ENCODE measurements at regions not wholly inside any gene's neighbourhood (a gene's known extent, or its start where the extent isn't known, plus 50 kb on each side); places are given as distances from the start of the nearest gene placed in this dataset.

DNA sequence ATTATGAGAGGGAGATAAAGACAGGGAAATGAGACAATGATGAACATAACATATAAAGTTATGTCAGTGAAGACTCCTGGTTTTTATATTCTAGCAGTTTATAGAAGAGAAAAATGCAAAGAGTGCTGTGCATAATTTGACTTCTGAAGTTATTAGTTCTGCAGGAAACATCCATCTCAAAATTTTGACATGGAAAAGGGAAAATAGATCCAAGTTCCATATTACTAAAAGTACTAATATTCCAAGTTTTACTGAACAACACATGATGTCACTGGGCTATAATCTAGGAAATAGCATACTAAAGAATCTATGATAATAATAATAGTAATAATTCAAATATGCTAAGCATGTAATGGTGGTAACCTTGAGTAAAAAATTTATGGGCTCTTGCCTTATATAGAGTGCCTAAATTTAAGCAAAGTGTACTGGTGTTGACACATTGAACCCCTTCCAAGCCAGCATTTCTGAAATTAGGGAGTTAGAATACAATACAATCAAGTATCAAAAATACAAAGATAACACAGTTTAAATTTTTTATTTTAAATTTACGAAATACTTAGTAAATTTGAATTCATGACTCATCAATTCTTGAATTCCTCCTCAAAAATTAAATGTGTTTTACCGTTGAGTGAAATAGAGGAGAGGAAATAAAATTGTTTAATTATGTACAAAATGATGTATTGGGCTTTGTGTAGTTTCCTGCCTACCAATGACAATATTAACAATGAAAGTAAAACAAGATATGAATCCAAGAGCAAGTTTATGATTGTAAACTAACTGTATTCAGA is 102.8 kb upstream of the KCND2 start:
- intact Hi-C loops (cut with DNase I; ENCODE audit: low total_unique reads) = loop anchor here (5.0 kb wide), 1 partner anchor 118 kb away; no protein-coding TSS in a partner anchor
- no peak for ATAC-seq

DNA sequence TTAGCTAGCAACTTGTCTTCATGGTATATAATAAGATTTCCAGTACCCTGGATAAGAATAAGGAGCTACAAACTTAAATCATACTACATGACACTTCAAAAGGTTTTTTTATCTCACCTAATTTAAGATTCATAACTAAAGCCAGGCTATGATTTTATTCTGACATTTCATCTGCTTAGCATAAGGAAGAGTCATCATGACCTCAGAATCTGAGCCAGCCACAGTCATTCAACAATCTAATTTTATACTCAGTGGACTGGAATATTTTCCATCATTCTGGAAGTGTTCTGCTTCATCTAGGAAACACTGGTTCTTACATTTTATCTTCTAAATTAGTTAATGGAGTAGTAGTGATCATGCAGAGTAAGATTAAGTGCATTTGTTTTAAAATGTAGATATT is 102.1 kb upstream of the KCND2 start:
- ATAC-seq (peak; percentile 49 to 56), DNase-seq (no peak)
- Histone ChIP-seq H3K9me3 (no peaks in the 10 kb centered on the region), H3K27ac (peak overlapping the region in 3 of 4 donors; percentile 9 to 54 (median 30)), H3K36me3 (no peaks in the 10 kb centered on the region), H3K27me3 (no peaks in the 10 kb centered on the region), H3K4me3 (no peak overlapping the region), H3K4me1 (peaks cover 7 to 13% of the 10 kb centered on the region in 2 donors)
- TF ChIP-seq POLR2A (IDR thresholded peaks at IDR 0.05) = no peak
- TF ChIP-seq, protein P1, sequence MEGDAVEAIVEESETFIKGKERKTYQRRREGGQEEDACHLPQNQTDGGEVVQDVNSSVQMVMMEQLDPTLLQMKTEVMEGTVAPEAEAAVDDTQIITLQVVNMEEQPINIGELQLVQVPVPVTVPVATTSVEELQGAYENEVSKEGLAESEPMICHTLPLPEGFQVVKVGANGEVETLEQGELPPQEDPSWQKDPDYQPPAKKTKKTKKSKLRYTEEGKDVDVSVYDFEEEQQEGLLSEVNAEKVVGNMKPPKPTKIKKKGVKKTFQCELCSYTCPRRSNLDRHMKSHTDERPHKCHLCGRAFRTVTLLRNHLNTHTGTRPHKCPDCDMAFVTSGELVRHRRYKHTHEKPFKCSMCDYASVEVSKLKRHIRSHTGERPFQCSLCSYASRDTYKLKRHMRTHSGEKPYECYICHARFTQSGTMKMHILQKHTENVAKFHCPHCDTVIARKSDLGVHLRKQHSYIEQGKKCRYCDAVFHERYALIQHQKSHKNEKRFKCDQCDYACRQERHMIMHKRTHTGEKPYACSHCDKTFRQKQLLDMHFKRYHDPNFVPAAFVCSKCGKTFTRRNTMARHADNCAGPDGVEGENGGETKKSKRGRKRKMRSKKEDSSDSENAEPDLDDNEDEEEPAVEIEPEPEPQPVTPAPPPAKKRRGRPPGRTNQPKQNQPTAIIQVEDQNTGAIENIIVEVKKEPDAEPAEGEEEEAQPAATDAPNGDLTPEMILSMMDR (IDR thresholded peaks at IDR 0.05 in 4 of 5, conservative IDR thresholded peaks at IDR 0.05 in 1 of 5) = no peak
- in situ Hi-C loops (cut with MboI; ENCODE audit: low sequenced_read_pairs in 4 of 4) (no loop called here), intact Hi-C loops (cut with DNase I; ENCODE audit: low total_unique reads) (no loop called here)

More for the DNA sequence above, 102.8 kb upstream of the KCND2 start:
- Histone ChIP-seq H3K27ac (peak overlapping the region in 2 of 4 donors; percentile 30 to 54), H3K27me3 (no peaks in the 10 kb centered on the region), H3K4me1 (peaks cover 7 to 13% of the 10 kb centered on the region in 2 donors), H3K36me3 (no peaks in the 10 kb centered on the region), H3K4me3 (no peak overlapping the region), H3K9me3 (no peaks in the 10 kb centered on the region)
- no peak for TF ChIP-seq POLR2A (IDR thresholded peaks at IDR 0.05)
- TF ChIP-seq, protein P1 (IDR thresholded peaks at IDR 0.05 in 4 of 5, conservative IDR thresholded peaks at IDR 0.05 in 1 of 5) = no peak
- in situ Hi-C loops (cut with MboI; ENCODE audit: low sequenced_read_pairs in 4 of 4) = no loop called here
- DNase-seq = no peak

DNA sequence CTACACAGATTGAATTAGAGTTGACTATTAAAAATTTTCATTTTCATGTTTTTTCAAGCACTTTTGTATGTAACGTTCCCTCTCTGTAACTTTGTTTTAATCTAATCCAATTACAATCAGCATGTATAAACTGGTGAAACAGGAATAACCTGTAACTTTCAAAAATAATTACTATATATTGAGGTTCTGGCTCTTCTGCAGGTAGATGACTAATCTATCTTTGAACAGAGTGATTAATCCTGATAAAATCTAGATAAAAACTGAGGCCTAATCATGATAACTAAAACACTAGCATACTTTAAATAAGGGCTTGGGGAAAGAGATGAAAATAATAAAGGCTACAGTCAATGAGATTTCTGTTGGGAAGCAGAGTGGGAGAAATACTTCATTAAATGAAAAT is 101.6 kb upstream of the KCND2 start:
- intact Hi-C loops (cut with DNase I; ENCODE audit: low total_unique reads) (no loop called here), in situ Hi-C loops (cut with MboI; ENCODE audit: low sequenced_read_pairs in 4 of 4) (no loop called here)
- DNase-seq (no peak), ATAC-seq (no peak)
- Histone ChIP-seq H3K36me3 (no peaks in the 10 kb centered on the region), H3K27ac (peak overlapping the region in 3 of 4 donors; percentile 9 to 54 (median 30)), H3K4me1 (peaks cover 7 to 13% of the 10 kb centered on the region in 2 donors), H3K27me3 (no peaks in the 10 kb centered on the region), H3K4me3 (no peak overlapping the region), H3K9me3 (no peaks in the 10 kb centered on the region)
- TF ChIP-seq, protein P1 (IDR thresholded peaks at IDR 0.05 in 4 of 5, conservative IDR thresholded peaks at IDR 0.05 in 1 of 5) = no peak
- TF ChIP-seq POLR2A (IDR thresholded peaks at IDR 0.05) = no peak

DNA sequence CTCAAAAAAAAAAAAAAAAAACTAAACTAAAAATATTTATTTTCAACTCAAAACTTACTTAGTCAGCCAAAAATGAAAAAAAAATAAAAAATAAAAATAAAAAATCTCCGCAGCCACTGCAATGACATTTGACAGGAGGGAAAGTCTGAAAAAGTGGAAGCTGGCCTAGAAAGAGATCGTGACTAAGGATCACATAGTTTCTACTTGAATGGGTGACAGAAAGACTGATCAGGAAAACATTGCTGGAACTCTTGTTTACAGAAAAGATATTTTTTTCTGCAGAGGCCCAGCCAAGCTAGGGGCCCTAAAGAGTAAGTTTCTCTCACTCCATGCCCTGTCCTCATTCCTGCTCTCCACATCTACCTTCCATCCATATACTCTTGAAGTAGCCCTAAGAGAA is 92.8 kb upstream of the KCND2 start:
- DNase-seq (no peak), ATAC-seq (peak in 1 of 2 donors; percentile 33)
- Histone ChIP-seq H3K4me1 (peaks cover 2 to 5% of the 10 kb centered on the region in 2 donors), H3K36me3 (no peaks in the 10 kb centered on the region), H3K27me3 (no peaks in the 10 kb centered on the region), H3K4me3 (no peak overlapping the region), H3K27ac (no peak overlapping the region), H3K9me3 (no peaks in the 10 kb centered on the region)
- TF ChIP-seq, protein P1 (IDR thresholded peaks at IDR 0.05 in 4 of 5, conservative IDR thresholded peaks at IDR 0.05 in 1 of 5) = no peak
- no peak for TF ChIP-seq POLR2A (IDR thresholded peaks at IDR 0.05)
- intact Hi-C loops (cut with DNase I; ENCODE audit: low total_unique reads) = no loop called here
- in situ Hi-C loops (cut with MboI; ENCODE audit: low sequenced_read_pairs in 4 of 4) = no loop called here

All from gastrocnemius medialis (tissue), 4 donors.